HG02571 (cell line): ENCODE measurements at regions not wholly inside any gene's neighbourhood (a gene's known extent, or its start where the extent isn't known, plus 50 kb on each side); places are given as distances from the start of the nearest gene placed in this dataset.

Experiments used
- ATAC-seq: cut with Tn5 transposase; IDR thresholded peaks from one replicate; pipeline ENCODE4 v1.9.1; 2021; ENCODE audit warnings: mild to moderate bottlenecking, moderate library complexity; ENCODE audit not compliant: unreplicated experiment

GRCh38 chr11:92775003-92775676, 194.3 kb upstream of the MTNR1B start:
- ATAC-seq: no peak

DNA sequence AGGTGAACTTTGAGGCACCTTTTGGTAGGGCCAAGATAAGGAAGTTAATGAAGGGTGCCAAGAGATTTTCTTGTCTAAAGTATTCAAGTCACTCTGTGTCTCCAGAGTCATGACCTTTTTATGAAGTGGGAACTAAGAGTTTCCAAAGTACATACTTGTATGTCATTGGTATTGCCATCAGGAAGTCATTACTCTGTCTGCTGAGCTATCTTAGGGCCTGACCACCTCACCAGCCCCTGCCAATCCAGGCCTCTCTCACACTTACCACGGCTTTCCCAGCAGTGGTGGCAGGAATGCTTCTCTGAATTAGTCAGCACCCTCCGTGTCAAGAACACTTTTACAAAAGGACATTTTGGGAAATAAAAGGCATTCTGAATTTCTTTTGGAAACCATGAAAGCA, 192.8 kb upstream of the MTNR1B start:
- ATAC-seq: no peak

- no peak for ATAC-seq
These were observed 189.7 kb upstream of the MTNR1B start for GRCh38 chr11:92779746-92780145.

DNA sequence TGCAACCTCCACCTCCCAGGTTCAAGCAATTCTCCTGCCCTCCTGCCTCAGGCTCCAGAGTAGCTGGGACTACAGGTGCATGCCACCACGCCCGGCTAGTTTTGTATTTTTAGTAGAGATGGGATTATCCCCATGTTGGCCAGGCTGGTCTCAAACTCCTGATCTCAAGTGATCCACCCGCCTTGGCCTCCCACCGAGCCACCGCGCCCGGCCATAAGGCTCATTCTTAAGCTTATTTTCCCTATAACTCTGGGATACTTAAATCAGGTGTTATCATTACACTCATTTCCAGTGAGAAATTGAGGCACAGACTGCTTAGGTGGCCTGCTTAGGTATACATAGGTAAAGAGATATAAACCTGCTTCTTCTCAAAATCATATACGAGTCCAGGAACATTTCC, 188.3 kb upstream of the MTNR1B start:
- ATAC-seq: no peak

DNA sequence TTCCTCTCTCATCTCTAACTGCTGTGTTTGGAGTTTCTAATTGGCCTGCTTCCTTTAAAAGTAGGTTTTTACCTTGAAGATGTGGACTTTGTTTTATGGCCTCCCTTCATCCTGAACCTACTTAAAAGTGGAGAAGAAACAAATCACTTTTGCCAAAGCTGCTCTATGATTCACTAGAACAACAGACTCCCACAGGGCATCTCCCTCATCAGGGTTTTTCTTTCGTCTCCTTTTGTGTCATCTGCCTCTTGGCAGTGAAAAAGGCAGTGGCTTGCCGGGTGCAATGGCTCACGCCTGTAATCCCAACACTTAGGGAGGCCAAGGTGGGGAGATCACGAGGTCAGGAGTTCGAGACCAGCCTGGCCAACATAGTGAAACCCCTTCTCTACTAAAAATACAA, 186.6 kb upstream of the MTNR1B start:
- ATAC-seq: no peak

DNA sequence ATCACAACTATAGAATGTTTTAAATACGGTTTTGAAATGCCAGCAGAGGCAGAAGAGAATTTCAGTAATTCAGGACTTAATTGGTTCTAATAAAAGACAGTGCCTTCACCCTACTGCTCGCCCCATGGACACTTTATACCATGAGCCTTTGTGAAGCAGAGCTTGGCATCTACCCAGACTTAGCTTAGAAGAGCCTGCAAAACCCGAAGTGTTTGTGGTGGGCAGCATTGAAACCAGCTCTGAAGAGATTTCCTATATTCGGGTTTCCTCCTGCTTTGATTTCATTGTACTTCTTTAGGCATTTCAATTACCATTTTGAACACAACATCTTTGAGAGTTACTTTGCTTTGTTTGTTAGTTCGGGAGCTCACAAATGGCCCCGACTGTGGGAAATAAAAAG, 185.1 kb upstream of the MTNR1B start:
- ATAC-seq: no peak

- no peak for ATAC-seq
These were observed 181.8 kb upstream of the MTNR1B start for GRCh38 chr11:92787638-92788037.

DNA sequence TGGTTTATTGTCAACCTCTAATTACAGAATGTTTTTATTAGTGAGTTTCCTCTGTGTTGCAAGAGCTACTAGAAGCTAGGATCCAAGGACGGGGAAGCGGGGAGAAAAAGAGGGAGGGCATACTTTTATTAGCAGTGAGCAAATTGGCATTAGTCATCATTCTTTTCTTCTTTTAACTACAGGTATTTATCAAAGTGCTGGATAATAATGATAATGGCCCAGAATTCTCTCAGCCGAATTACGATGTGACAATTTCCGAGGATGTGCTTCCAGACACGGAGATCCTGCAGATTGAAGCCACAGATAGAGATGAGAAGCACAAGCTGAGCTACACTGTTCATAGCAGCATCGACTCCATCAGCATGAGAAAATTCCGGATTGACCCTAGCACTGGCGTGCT, 179.7 kb upstream of the MTNR1B start:
- ATAC-seq: no peak

DNA sequence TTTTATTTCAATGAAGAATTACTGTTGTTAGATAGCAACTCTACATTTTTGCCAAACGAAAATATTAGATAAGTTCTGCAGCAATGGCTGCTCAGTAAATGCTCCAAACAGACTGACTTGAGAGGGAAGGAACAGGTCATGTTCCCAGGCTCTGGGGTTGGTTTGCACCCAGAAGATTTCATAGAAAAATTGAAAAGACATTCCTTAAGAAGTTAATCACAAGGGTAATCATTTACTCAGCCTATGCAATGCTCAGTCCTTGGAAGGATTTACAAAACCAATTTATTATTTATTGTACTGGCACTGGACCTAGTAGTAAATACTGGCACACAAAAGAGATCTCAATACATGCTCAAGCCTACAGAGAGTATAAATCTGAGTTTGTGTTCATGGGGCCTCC, 179.1 kb upstream of the MTNR1B start:
- ATAC-seq: no peak

- no peak for ATAC-seq
These were observed 178.4 kb upstream of the MTNR1B start for GRCh38 chr11:92790926-92791616.

- ATAC-seq: no peak
These were observed 177.6 kb upstream of the MTNR1B start for GRCh38 chr11:92791886-92792285.

DNA sequence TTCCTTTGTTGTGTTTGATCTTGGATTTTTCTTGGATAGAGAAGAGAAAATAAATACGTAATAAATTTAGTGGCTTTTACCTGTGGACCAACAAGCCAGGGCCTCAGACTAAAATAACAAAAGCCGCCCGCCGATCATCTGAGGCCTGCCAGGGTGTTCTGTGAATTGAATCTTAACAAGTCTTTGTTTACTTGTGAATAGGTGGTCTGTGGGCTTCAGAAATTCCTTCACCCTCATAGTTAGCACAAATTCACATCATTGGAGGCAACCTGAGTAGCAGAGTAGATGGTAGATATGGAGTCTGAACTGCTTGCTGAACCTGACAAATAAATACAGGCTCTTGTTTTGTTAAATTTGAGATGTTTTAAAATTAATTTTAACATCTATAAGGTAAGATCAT, 176.3 kb upstream of the MTNR1B start:
- ATAC-seq: no peak

DNA sequence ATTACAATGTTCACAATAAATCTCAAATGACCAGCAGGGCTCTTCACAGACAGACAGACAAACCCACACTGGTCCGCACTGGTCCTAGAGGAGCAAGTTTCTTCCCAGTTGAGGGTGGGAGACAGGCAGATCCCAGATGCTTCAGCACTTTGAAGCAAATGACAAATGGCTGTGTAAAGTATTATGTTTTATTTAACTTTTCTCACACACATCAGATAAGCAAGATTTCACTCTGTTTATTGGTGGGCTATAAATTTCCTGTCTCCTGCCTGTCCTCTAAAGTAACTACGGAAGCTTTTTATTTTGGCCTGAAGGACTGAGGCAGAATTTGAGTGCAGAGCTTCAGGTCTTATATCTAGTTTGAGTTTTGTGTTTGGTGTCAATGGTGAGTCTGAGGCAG, 174.7 kb upstream of the MTNR1B start:
- no peak for ATAC-seq

- no peak for ATAC-seq
These were observed 172.7 kb upstream of the MTNR1B start for GRCh38 chr11:92796744-92797143.

GRCh38 chr11:92797874-92798273, 171.6 kb upstream of the MTNR1B start:
- ATAC-seq: no peak

GRCh38 chr11:92801685-92802084, 167.8 kb upstream of the MTNR1B start:
- no peak for ATAC-seq

DNA sequence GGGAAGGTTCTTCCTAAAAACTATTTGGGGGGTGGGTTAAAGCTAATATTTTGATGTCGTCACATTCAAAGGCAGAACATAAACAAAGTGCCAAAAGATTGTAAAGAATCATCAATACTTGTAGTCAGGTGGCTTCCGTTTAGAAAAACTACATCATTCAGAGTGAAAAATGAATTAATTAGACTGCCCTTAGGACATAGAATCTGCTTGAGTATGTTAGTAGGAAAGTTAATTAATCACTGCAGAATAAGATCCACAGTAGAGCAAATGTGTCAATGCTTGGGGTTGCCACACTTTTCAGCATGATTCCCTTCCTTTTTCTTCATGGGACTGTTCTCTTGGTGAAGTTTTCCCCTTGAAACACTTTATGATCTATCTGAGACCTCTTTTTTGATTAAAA, 166.8 kb upstream of the MTNR1B start:
- no peak for ATAC-seq

- no peak for ATAC-seq
These were observed 166.1 kb upstream of the MTNR1B start for GRCh38 chr11:92803391-92803790.

DNA sequence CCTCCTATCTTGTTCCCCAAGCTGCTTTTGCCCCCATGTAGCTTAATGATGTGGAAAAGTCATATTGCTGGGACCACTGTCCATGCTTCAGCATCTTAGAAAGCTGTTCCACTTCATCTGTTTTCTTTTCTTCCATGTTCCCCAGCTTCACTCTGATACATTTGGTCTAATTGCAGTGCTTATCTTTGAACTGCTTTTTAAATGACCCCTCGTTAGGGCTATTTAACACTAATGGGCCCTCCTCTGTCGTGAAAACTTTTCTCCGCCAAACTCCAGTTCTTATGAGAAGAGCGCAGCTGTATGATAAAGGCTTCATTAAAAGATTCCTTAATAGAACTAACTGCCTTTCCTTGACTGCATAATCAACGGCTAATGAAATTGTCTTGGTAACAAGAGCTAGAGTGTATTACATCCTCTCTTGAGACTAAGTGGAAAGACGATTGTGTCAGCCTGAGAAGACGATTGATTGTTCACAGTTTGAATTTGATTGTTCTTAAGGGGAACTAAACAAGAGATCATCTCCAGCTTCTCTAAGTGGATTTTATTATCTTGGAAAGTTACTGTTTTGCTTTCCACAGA, 165.0 kb upstream of the MTNR1B start:
- no peak for ATAC-seq

DNA sequence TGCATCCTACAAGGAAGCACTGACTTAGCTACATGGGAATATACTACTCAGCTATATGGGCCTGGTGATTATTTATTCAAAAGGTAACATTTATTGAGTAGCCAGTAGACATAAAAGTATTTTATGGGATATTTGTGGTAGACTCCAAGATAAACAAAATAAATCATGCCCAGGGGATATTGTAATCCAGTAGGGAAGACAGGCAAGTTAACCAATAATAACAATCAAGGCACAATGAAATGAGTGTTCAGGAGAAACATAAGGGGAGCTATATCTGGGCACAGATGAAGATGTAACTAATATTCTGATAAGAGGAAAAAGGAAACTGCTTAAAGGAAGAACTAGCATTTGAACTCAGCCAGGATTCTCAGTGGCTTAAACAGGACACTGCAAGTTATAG, 161.4 kb upstream of the MTNR1B start:
- no peak for ATAC-seq

GRCh38 chr11:92810423-92811064, 158.9 kb upstream of the MTNR1B start:
- ATAC-seq: no peak

DNA sequence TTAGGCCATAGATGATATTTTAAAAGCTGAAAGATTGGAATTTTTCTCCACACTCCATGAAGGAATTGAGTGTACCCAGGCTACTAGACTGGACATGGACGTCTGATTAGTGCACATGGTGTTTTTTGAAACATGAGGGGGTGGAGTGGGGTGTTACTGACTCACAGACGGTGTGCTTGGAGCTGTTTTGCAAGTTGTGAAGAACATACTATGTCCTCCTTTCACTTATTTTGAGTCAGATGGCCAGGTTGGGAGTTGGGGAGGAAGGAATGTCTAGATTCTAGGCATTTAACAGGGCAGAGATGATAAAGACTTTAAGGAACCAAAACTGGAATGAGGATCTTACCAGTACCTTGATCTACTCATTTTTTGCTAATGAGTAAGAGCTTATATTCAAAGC, 158.1 kb upstream of the MTNR1B start:
- ATAC-seq: no peak
